HCT116 (cell line): ENCODE measurements at regions not wholly inside any gene's neighbourhood (a gene's known extent, or its start where the extent isn't known, plus 50 kb on each side); places are given as distances from the start of the nearest gene placed in this dataset.

Experiments used
- CEBPB ChIP-seq: IDR thresholded peaks from 2 replicates; pipeline ENCODE4 v1.6.1; 2012; ENCODE audit warnings: low read depth
- EZH2 ChIP-seq: fragments of 200-600 bp; sonication (generic); IDR thresholded peaks from 2 replicates; pipeline ENCODE4 v1.6.1; 2017; ENCODE audit warnings: antibody characterized with exemption, mixed run types
- MAX ChIP-seq: IDR thresholded peaks from 2 replicates; pipeline ENCODE4 v1.6.1; 2012
- POLR2A ChIP-seq: IDR thresholded peaks from 2 replicates; pipeline ENCODE4 v1.7.0; 2011; ENCODE audit warnings: borderline replicate concordance; ENCODE audit not compliant: insufficient read depth, insufficient read length; ENCODE audit errors: extremely low read depth
- RAD21 ChIP-seq: IDR thresholded peaks from 2 replicates; pipeline ENCODE4 v1.6.1; 2012; ENCODE audit warnings: low read depth, mild to moderate bottlenecking
- REST ChIP-seq: IDR thresholded peaks from 2 replicates; pipeline ENCODE4 v1.6.1; 2012; ENCODE audit warnings: low read depth
- SP1 ChIP-seq: IDR thresholded peaks from 2 replicates; pipeline ENCODE4 v1.6.1; 2012; ENCODE audit warnings: low read depth
- TCF7L2 ChIP-seq: IDR thresholded peaks from 2 replicates; pipeline ENCODE4 v1.7.0; 2011; ENCODE audit warnings: borderline replicate concordance, inconsistent platforms; ENCODE audit not compliant: insufficient read depth, insufficient read length; ENCODE audit errors: extremely low read depth
- YY1 ChIP-seq: IDR thresholded peaks from 2 replicates; pipeline ENCODE4 v1.6.1; 2011; ENCODE audit warnings: low read length, low read depth, moderate library complexity, mild to moderate bottlenecking; ENCODE audit not compliant: insufficient replicate concordance; ENCODE audit errors: extremely low read depth
- ZBTB33 ChIP-seq: IDR thresholded peaks from 2 replicates; pipeline ENCODE4 v1.6.1; 2011; ENCODE audit warnings: mild to moderate bottlenecking, low read length, moderate library complexity; ENCODE audit not compliant: insufficient replicate concordance; ENCODE audit errors: extremely low read depth
- TF ChIP-seq, protein P1 (sequence below), 3 experiments: fragments of 200-600 bp in 1 of 3; sonication (generic) in 1 of 3; IDR thresholded peaks in 2 of 3; conservative IDR thresholded peaks in 1 of 3; 2 replicates each; pipeline ENCODE4 v1.5.1; 2012 to 2017; ENCODE audit warnings: low read depth in 2 of 3, low read length in 2 of 3, antibody characterized with exemption in 1 of 3, borderline replicate concordance in 1 of 3, control low read depth in 1 of 3, mild to moderate bottlenecking in 1 of 3, mixed read lengths in 1 of 3, mixed run types in 1 of 3, moderate library complexity in 1 of 3; ENCODE audit not compliant: insufficient read depth in 1 of 3

GRCh38 chr1:83770319-83770661 lies 228.6 kb downstream of the TTLL7 start:
- TF ChIP-seq, protein P1, sequence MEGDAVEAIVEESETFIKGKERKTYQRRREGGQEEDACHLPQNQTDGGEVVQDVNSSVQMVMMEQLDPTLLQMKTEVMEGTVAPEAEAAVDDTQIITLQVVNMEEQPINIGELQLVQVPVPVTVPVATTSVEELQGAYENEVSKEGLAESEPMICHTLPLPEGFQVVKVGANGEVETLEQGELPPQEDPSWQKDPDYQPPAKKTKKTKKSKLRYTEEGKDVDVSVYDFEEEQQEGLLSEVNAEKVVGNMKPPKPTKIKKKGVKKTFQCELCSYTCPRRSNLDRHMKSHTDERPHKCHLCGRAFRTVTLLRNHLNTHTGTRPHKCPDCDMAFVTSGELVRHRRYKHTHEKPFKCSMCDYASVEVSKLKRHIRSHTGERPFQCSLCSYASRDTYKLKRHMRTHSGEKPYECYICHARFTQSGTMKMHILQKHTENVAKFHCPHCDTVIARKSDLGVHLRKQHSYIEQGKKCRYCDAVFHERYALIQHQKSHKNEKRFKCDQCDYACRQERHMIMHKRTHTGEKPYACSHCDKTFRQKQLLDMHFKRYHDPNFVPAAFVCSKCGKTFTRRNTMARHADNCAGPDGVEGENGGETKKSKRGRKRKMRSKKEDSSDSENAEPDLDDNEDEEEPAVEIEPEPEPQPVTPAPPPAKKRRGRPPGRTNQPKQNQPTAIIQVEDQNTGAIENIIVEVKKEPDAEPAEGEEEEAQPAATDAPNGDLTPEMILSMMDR (IDR thresholded peaks at IDR 0.05 in 2 of 3, conservative IDR thresholded peaks at IDR 0.05 in 1 of 3; ENCODE audit: borderline replicate concordance in 1 of 3, insufficient read depth in 1 of 3, low read depth in 2 of 3, low read length in 2 of 3), result no peak
- TF ChIP-seq TCF7L2, result no peak
- no peak for TF ChIP-seq YY1
- no peak for TF ChIP-seq CEBPB
- no peak for TF ChIP-seq REST
- TF ChIP-seq POLR2A, result no peak
- TF ChIP-seq RAD21, result no peak
- no peak for TF ChIP-seq SP1
- TF ChIP-seq MAX, result no peak
- TF ChIP-seq ZBTB33, result no peak
- TF ChIP-seq EZH2, result no peak
